ENCODE measurements at regions not wholly inside any gene's neighbourhood (a gene's known extent, or its start where the extent isn't known, plus 50 kb on each side); places are given as distances from the start of the nearest gene placed in this dataset.
"Not testable (repeated sequence)": the region's sequence is repeated elsewhere in the genome, so short reads cannot be mapped to it uniquely, and the experiment has no call there.

- no peak overlapping the region for H3K27ac Mint-ChIP-seq
- ATAC-seq: no peak
Observed at GRCh38 chr6:139703780-139704179, 329.3 kb upstream of the CITED2 start.

GRCh38 chr6:139702706-139703105, 328.3 kb upstream of the CITED2 start:
- no peaks in the 10 kb centered on the region for H3K9me3 ChIP-seq (ENCODE audit: control insufficient read depth, low read length, poor library complexity, severe bottlenecking)
- H3K36me3 Mint-ChIP-seq (ENCODE audit: low read depth): no peaks in the 10 kb centered on the region
- H3K27ac Mint-ChIP-seq: no peak overlapping the region
- H3K27me3 Mint-ChIP-seq: no peaks in the 10 kb centered on the region
- DNase-seq (no peak), ATAC-seq (no peak)
- peaks cover 3% of the 10 kb centered on the region for H3K4me1 Mint-ChIP-seq
- no peak overlapping the region for H3K4me3 Mint-ChIP-seq

More at GRCh38 chr6:139703780-139704179, 329.3 kb upstream of the CITED2 start:
- no peak for DNase-seq
- peaks cover 3% of the 10 kb centered on the region for H3K4me1 Mint-ChIP-seq
- H3K4me3 Mint-ChIP-seq: no peak overlapping the region
- no peaks in the 10 kb centered on the region for H3K27me3 Mint-ChIP-seq
- H3K9me3 ChIP-seq (ENCODE audit: control insufficient read depth, low read length, poor library complexity, severe bottlenecking): no peaks in the 10 kb centered on the region
- H3K36me3 Mint-ChIP-seq (ENCODE audit: low read depth): no peaks in the 10 kb centered on the region

GRCh38 chr6:139701695-139702094, 327.2 kb upstream of the CITED2 start:
- Mint-ChIP-seq H3K27ac (no peak overlapping the region), H3K36me3 (ENCODE audit: low read depth) (no peaks in the 10 kb centered on the region), H3K27me3 (no peaks in the 10 kb centered on the region), H3K4me3 (no peak overlapping the region), H3K4me1 (peaks cover 3% of the 10 kb centered on the region)
- DNase-seq (no peak), ATAC-seq (no peak)
- H3K9me3 ChIP-seq (ENCODE audit: control insufficient read depth, low read length, poor library complexity, severe bottlenecking): no peaks in the 10 kb centered on the region

- Mint-ChIP-seq H3K27ac (no peak overlapping the region), H3K36me3 (ENCODE audit: low read depth) (no peaks in the 10 kb centered on the region), H3K4me1 (peaks cover 3% of the 10 kb centered on the region), H3K4me3 (no peak overlapping the region), H3K27me3 (no peaks in the 10 kb centered on the region)
- ATAC-seq (no peak), DNase-seq (no peak)
- H3K9me3 ChIP-seq (ENCODE audit: control insufficient read depth, low read length, poor library complexity, severe bottlenecking): no peaks in the 10 kb centered on the region
Observed at GRCh38 chr6:139701003-139701402, 326.6 kb upstream of the CITED2 start.

- Mint-ChIP-seq H3K4me1 (peaks cover 3% of the 10 kb centered on the region), H3K36me3 (ENCODE audit: low read depth) (no peaks in the 10 kb centered on the region), H3K27ac (no peak overlapping the region), H3K27me3 (no peaks in the 10 kb centered on the region), H3K4me3 (no peak overlapping the region)
- DNase-seq (no peak), ATAC-seq (no peak)
- H3K9me3 ChIP-seq (ENCODE audit: control insufficient read depth, low read length, poor library complexity, severe bottlenecking): no peaks in the 10 kb centered on the region
Observed at GRCh38 chr6:139699911-139700310, 325.5 kb upstream of the CITED2 start.

DNA sequence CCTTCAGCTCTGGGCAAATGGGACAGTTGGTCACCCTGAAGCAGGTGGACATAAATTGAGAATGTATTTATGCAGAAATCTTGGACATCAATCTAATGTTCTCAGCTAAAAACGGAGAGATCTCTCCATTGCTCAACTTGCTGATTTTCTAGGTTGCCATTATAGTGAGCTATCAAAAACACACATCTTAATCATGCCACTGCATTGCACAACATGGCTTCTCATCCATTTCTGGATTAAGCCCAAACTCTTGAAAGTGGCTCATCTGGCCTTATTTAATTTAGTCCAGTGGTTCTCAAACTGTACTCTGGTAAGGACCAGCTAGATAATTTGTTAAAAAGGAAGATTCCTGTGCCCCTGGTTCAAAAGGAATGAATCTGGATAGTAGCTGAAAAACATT, 324.9 kb upstream of the CITED2 start:
- DNase-seq (no peak), ATAC-seq (no peak)
- H3K4me3 Mint-ChIP-seq: no peak overlapping the region
- no peaks in the 10 kb centered on the region for H3K27me3 Mint-ChIP-seq
- H3K36me3 Mint-ChIP-seq (ENCODE audit: low read depth): no peaks in the 10 kb centered on the region
- H3K9me3 ChIP-seq (ENCODE audit: control insufficient read depth, low read length, poor library complexity, severe bottlenecking): no peaks in the 10 kb centered on the region
- peaks cover 3% of the 10 kb centered on the region for H3K4me1 Mint-ChIP-seq
- no peak overlapping the region for H3K27ac Mint-ChIP-seq

DNA sequence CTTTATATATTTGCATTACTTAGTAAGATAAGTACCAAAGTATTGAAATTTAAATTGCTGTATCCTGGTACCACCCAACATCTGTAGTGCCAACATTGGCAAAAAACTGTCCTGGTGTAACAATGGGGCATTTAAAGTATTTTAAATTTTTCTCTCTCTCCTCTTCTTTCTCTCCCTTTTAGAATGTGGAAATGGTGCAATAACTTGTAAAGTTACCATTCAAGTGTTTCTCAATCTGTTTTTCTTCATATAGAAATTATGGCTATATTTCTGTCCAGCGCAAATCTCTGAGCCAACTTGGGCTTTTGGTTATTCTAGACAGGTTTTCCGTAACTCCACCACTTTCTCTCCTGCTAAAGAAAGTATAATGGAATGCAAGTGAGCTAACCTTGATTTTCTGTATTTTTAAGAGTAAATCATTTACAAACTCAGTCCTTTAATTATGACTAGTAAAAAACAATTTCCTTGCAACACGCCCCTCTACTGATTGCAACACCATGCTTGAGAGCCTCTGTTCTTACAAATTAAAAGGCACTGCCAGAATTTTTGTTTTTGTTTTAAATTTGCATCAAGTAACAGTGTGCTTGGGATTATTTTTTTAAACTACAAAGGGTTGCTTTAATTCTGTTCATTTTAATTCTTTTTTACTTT, 324.2 kb upstream of the CITED2 start:
- H3K4me3 Mint-ChIP-seq: no peak overlapping the region
- no peak for DNase-seq
- no peaks in the 10 kb centered on the region for H3K36me3 Mint-ChIP-seq (ENCODE audit: low read depth)
- ATAC-seq: no peak
- no peaks in the 10 kb centered on the region for H3K9me3 ChIP-seq (ENCODE audit: control insufficient read depth, low read length, poor library complexity, severe bottlenecking)
- peaks cover 3% of the 10 kb centered on the region for H3K4me1 Mint-ChIP-seq
- H3K27ac Mint-ChIP-seq: no peak overlapping the region
- H3K27me3 Mint-ChIP-seq: no peaks in the 10 kb centered on the region

GRCh38 chr6:139697856-139698255, 323.4 kb upstream of the CITED2 start:
- not testable (repeated sequence) for H3K36me3 Mint-ChIP-seq (ENCODE audit: low read depth); H3K4me3 Mint-ChIP-seq; H3K27me3 Mint-ChIP-seq; DNase-seq; H3K9me3 ChIP-seq (ENCODE audit: control insufficient read depth, low read length, poor library complexity, severe bottlenecking); H3K27ac Mint-ChIP-seq; ATAC-seq; H3K4me1 Mint-ChIP-seq

- Mint-ChIP-seq H3K27ac (peak overlapping the region; percentile 32), H3K4me3 (peak overlapping the region; percentile 52)
- DNase-seq; H3K9me3 ChIP-seq (ENCODE audit: control insufficient read depth, low read length, poor library complexity, severe bottlenecking); H3K36me3 Mint-ChIP-seq (ENCODE audit: low read depth); H3K4me1 Mint-ChIP-seq; ATAC-seq; H3K27me3 Mint-ChIP-seq: not testable (repeated sequence)
Observed at GRCh38 chr6:139696991-139697390, 322.5 kb upstream of the CITED2 start.

GRCh38 chr6:139695361-139695760, 320.9 kb upstream of the CITED2 start:
- DNase-seq (no peak), ATAC-seq (no peak)
- H3K36me3 Mint-ChIP-seq (ENCODE audit: low read depth): no peaks in the 10 kb centered on the region
- H3K4me3 Mint-ChIP-seq: no peak overlapping the region
- H3K4me1 Mint-ChIP-seq: peaks cover 3% of the 10 kb centered on the region
- H3K9me3 ChIP-seq (ENCODE audit: control insufficient read depth, low read length, poor library complexity, severe bottlenecking): no peaks in the 10 kb centered on the region
- peaks cover 4% of the 10 kb centered on the region for H3K27me3 Mint-ChIP-seq
- no peak overlapping the region for H3K27ac Mint-ChIP-seq

- no peak overlapping the region for H3K4me3 Mint-ChIP-seq
- no peak for DNase-seq
- H3K27ac Mint-ChIP-seq: no peak overlapping the region
- no peaks in the 10 kb centered on the region for H3K9me3 ChIP-seq (ENCODE audit: control insufficient read depth, low read length, poor library complexity, severe bottlenecking)
- no peaks in the 10 kb centered on the region for H3K36me3 Mint-ChIP-seq (ENCODE audit: low read depth)
- H3K27me3 Mint-ChIP-seq: peaks cover 4% of the 10 kb centered on the region
- ATAC-seq: no peak
- H3K4me1 Mint-ChIP-seq: peaks cover 8% of the 10 kb centered on the region
Observed at GRCh38 chr6:139693735-139694134, 319.3 kb upstream of the CITED2 start.

- Mint-ChIP-seq H3K27me3 (peaks cover 9% of the 10 kb centered on the region), H3K4me3 (no peak overlapping the region), H3K4me1 (peaks cover 8% of the 10 kb centered on the region), H3K27ac (no peak overlapping the region), H3K36me3 (ENCODE audit: low read depth) (no peaks in the 10 kb centered on the region)
- H3K9me3 ChIP-seq (ENCODE audit: control insufficient read depth, low read length, poor library complexity, severe bottlenecking): no peaks in the 10 kb centered on the region
- ATAC-seq: no peak
- no peak for DNase-seq
Observed at GRCh38 chr6:139690007-139690406, 315.6 kb upstream of the CITED2 start.

- peaks cover 8% of the 10 kb centered on the region for H3K4me1 Mint-ChIP-seq
- H3K4me3 Mint-ChIP-seq: no peak overlapping the region
Observed at GRCh38 chr6:139687055-139687454, 312.6 kb upstream of the CITED2 start.

GRCh38 chr6:139686308-139686707, 311.9 kb upstream of the CITED2 start:
- Mint-ChIP-seq H3K27ac (no peak overlapping the region), H3K4me3 (no peak overlapping the region), H3K4me1 (peaks cover 8% of the 10 kb centered on the region), H3K36me3 (ENCODE audit: low read depth) (no peaks in the 10 kb centered on the region), H3K27me3 (peaks cover 4% of the 10 kb centered on the region)
- H3K9me3 ChIP-seq (ENCODE audit: control insufficient read depth, low read length, poor library complexity, severe bottlenecking): no peaks in the 10 kb centered on the region
- DNase-seq: no peak
- ATAC-seq: no peak

More at GRCh38 chr6:139687055-139687454, 312.6 kb upstream of the CITED2 start:
- Mint-ChIP-seq H3K36me3 (ENCODE audit: low read depth) (no peaks in the 10 kb centered on the region), H3K27ac (no peak overlapping the region), H3K27me3 (peaks cover 4% of the 10 kb centered on the region)
- DNase-seq (no peak), ATAC-seq (no peak)
- no peaks in the 10 kb centered on the region for H3K9me3 ChIP-seq (ENCODE audit: control insufficient read depth, low read length, poor library complexity, severe bottlenecking)

Data from T-helper 17 cell (primary cell).